ENCODE measurements at regions not wholly inside any gene's neighbourhood (a gene's known extent, or its start where the extent isn't known, plus 50 kb on each side); places are given as distances from the start of the nearest gene placed in this dataset.

GRCh38 chr2:35803126-35803525 is 552.5 kb upstream of the CRIM1 start:
- H3K27me3 Mint-ChIP-seq: no peaks in the 10 kb centered on the region
- DNase-seq (ENCODE audit: extremely low spot score, unreplicated experiment): no peak
- H3K4me1 Mint-ChIP-seq (ENCODE audit: unreplicated experiment): no peaks in the 10 kb centered on the region
- H3K9me3 Mint-ChIP-seq: peaks cover 15% of the 10 kb centered on the region
- TF ChIP-seq, protein P1, sequence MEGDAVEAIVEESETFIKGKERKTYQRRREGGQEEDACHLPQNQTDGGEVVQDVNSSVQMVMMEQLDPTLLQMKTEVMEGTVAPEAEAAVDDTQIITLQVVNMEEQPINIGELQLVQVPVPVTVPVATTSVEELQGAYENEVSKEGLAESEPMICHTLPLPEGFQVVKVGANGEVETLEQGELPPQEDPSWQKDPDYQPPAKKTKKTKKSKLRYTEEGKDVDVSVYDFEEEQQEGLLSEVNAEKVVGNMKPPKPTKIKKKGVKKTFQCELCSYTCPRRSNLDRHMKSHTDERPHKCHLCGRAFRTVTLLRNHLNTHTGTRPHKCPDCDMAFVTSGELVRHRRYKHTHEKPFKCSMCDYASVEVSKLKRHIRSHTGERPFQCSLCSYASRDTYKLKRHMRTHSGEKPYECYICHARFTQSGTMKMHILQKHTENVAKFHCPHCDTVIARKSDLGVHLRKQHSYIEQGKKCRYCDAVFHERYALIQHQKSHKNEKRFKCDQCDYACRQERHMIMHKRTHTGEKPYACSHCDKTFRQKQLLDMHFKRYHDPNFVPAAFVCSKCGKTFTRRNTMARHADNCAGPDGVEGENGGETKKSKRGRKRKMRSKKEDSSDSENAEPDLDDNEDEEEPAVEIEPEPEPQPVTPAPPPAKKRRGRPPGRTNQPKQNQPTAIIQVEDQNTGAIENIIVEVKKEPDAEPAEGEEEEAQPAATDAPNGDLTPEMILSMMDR (conservative IDR thresholded peaks at IDR 0.05): no peak
- no peak overlapping the region for H3K27ac Mint-ChIP-seq
- no peaks in the 10 kb centered on the region for H3K36me3 Mint-ChIP-seq
- H3K4me3 Mint-ChIP-seq: no peak overlapping the region

- DNase-seq (ENCODE audit: extremely low spot score, unreplicated experiment): no peak
- Mint-ChIP-seq H3K9me3 (no peaks in the 10 kb centered on the region), H3K36me3 (no peaks in the 10 kb centered on the region), H3K4me1 (ENCODE audit: unreplicated experiment) (peaks cover 10% of the 10 kb centered on the region), H3K27me3 (no peaks in the 10 kb centered on the region), H3K4me3 (no peak overlapping the region), H3K27ac (peak overlapping the region; percentile 51)
- TF ChIP-seq, protein P1 (conservative IDR thresholded peaks at IDR 0.05): no peak
Measured at GRCh38 chr2:35794796-35795450, 560.7 kb upstream of the CRIM1 start.

GRCh38 chr2:35790292-35790691 is 565.3 kb upstream of the CRIM1 start:
- TF ChIP-seq, protein P1 (conservative IDR thresholded peaks at IDR 0.05): no peak
- DNase-seq (ENCODE audit: extremely low spot score, unreplicated experiment): no peak
- H3K27me3 Mint-ChIP-seq: no peaks in the 10 kb centered on the region
- H3K36me3 Mint-ChIP-seq: no peaks in the 10 kb centered on the region
- H3K27ac Mint-ChIP-seq: no peak overlapping the region
- H3K9me3 Mint-ChIP-seq: no peaks in the 10 kb centered on the region
- H3K4me1 Mint-ChIP-seq (ENCODE audit: unreplicated experiment): peaks cover 10% of the 10 kb centered on the region
- no peak overlapping the region for H3K4me3 Mint-ChIP-seq

- Mint-ChIP-seq H3K9me3 (no peaks in the 10 kb centered on the region), H3K27me3 (no peaks in the 10 kb centered on the region), H3K4me1 (ENCODE audit: unreplicated experiment) (peaks cover 8% of the 10 kb centered on the region), H3K4me3 (no peak overlapping the region), H3K27ac (no peak overlapping the region), H3K36me3 (no peaks in the 10 kb centered on the region)
- no peak for DNase-seq (ENCODE audit: extremely low spot score, unreplicated experiment)
- TF ChIP-seq, protein P1 (conservative IDR thresholded peaks at IDR 0.05): no peak
Measured at GRCh38 chr2:35788543-35788942, 567.0 kb upstream of the CRIM1 start.

DNA sequence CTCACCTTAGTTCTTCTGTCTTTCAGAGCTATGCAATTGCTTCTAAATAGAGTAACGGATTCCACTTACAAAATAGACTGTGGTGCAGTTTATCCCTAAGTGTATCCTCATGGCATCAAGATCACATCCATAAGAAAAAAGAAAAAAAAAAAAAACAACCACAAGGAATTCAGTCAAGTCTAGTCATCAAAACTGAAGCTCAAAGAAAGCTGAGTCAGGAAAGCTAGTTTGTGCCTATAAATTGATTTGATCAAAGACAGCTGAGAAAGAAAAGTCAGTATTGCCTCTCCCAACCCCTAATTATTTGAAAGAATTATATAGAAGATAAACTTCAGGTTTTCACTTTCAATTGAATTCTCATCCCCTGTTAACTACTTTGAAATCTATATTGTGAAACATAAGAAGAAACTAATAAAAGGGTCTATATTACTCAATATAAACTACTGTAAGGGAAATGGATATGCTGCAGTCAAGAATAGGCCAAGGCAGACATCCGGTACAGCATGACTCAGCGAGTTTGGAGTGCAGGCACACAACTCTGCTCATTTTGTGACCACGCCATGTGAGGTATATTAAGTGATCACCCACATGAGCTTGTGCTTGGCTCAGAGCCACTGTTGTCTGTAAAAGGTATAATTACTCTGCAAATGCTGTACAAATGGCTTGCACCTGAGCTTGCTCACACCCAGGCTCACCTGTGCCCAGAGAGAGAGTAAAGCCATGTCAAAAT is 568.1 kb upstream of the CRIM1 start:
- DNase-seq (ENCODE audit: extremely low spot score, unreplicated experiment): no peak
- H3K27ac Mint-ChIP-seq: no peak overlapping the region
- TF ChIP-seq, protein P1 (conservative IDR thresholded peaks at IDR 0.05): no peak
- peaks cover 2% of the 10 kb centered on the region for H3K4me1 Mint-ChIP-seq (ENCODE audit: unreplicated experiment)
- H3K4me3 Mint-ChIP-seq: no peak overlapping the region
- no peaks in the 10 kb centered on the region for H3K9me3 Mint-ChIP-seq
- H3K36me3 Mint-ChIP-seq: no peaks in the 10 kb centered on the region
- H3K27me3 Mint-ChIP-seq: no peaks in the 10 kb centered on the region
